ENCODE measurements at regions not wholly inside any gene's neighbourhood (a gene's known extent, or its start where the extent isn't known, plus 50 kb on each side); places are given as distances from the start of the nearest gene placed in this dataset.

- no peak overlapping the region for H3K4me2 ChIP-seq (ENCODE audit: insufficient read depth, low read length)
- TF ChIP-seq, protein P1, sequence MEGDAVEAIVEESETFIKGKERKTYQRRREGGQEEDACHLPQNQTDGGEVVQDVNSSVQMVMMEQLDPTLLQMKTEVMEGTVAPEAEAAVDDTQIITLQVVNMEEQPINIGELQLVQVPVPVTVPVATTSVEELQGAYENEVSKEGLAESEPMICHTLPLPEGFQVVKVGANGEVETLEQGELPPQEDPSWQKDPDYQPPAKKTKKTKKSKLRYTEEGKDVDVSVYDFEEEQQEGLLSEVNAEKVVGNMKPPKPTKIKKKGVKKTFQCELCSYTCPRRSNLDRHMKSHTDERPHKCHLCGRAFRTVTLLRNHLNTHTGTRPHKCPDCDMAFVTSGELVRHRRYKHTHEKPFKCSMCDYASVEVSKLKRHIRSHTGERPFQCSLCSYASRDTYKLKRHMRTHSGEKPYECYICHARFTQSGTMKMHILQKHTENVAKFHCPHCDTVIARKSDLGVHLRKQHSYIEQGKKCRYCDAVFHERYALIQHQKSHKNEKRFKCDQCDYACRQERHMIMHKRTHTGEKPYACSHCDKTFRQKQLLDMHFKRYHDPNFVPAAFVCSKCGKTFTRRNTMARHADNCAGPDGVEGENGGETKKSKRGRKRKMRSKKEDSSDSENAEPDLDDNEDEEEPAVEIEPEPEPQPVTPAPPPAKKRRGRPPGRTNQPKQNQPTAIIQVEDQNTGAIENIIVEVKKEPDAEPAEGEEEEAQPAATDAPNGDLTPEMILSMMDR (IDR thresholded peaks at IDR 0.05; ENCODE audit: extremely low read depth, low read depth, low read length): no peak
- H3K27ac ChIP-seq (ENCODE audit: low read depth, low read length): no peak overlapping the region
- H3K36me3 ChIP-seq (ENCODE audit: insufficient read depth, low read length): no peaks in the 10 kb centered on the region
- no peaks in the 10 kb centered on the region for H3K79me2 ChIP-seq (ENCODE audit: insufficient read depth, low read length)
- no peak for DNase-seq (ENCODE audit: insufficient read length, low spot score, missing footprints)
- H2AFZ ChIP-seq (ENCODE audit: low read length): no peak overlapping the region
- H3K4me3 ChIP-seq (ENCODE audit: insufficient read depth, low read length): no peak overlapping the region
- H4K20me1 ChIP-seq (ENCODE audit: insufficient read depth, low read length): no peaks in the 10 kb centered on the region
- H3K4me1 ChIP-seq (ENCODE audit: insufficient read depth, low read length): no peaks in the 10 kb centered on the region
- H3K9me3 ChIP-seq (ENCODE audit: low read depth, low read length): peaks cover 6% of the 10 kb centered on the region
- H3K27me3 ChIP-seq (ENCODE audit: insufficient read depth, low read length): no peaks in the 10 kb centered on the region
These were observed 56.9 kb upstream of the SPRED2 start for GRCh38 chr2:65489269-65489668.

DNA sequence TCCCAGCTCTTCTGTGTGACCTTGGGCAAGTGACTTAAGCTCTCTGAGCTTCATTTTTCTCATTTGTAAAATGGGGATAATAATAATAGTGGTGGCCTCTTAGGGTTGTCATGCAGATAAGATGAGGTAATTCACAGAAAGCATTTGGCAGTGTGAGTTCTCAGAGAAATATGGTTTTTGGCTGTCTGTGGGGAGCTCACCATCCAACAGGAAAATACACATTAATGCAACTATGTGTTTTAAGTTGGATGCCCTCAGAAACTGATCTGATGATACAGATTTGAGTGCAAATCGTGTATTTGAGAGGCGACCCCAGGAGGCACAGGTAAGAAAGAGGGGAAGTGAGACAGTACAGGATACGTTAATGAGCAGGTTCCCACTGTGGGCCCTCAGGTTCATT lies 56.1 kb upstream of the SPRED2 start:
- Histone ChIP-seq H3K27ac (ENCODE audit: low read depth, low read length) (no peak overlapping the region), H3K4me3 (ENCODE audit: insufficient read depth, low read length) (no peak overlapping the region), H3K9me3 (ENCODE audit: low read depth, low read length) (peaks cover 6% of the 10 kb centered on the region), H3K4me2 (ENCODE audit: insufficient read depth, low read length) (no peak overlapping the region), H3K79me2 (ENCODE audit: insufficient read depth, low read length) (no peaks in the 10 kb centered on the region), H3K4me1 (ENCODE audit: insufficient read depth, low read length) (no peaks in the 10 kb centered on the region), H3K27me3 (ENCODE audit: insufficient read depth, low read length) (no peaks in the 10 kb centered on the region), H2AFZ (ENCODE audit: low read length) (no peak overlapping the region), H3K36me3 (ENCODE audit: insufficient read depth, low read length) (no peaks in the 10 kb centered on the region), H4K20me1 (ENCODE audit: insufficient read depth, low read length) (no peaks in the 10 kb centered on the region)
- TF ChIP-seq, protein P1 (IDR thresholded peaks at IDR 0.05; ENCODE audit: extremely low read depth, low read depth, low read length): no peak
- no peak for DNase-seq (ENCODE audit: insufficient read length, low spot score, missing footprints)

DNA sequence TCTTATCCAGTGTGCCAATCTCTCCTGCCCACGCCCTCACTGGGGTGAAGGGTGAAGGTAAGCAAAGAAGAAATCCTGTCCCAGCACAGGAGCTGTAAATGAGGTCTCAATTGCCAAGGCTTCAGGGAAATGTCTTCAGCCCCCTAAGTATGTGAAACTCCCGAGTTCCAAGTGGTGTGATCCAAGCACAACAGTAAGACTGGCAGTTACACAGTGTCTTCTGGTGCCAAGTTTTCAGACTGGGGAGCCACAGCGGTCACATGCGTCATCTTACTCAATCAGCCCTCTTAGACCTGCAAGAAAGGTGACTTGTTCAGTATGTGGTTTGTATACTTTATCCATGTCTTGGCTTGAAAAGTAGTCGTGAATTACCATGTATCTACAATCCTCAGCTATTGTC lies 55.0 kb upstream of the SPRED2 start:
- TF ChIP-seq, protein P1 (IDR thresholded peaks at IDR 0.05; ENCODE audit: extremely low read depth, low read depth, low read length): no peak
- Histone ChIP-seq H3K79me2 (ENCODE audit: insufficient read depth, low read length) (no peaks in the 10 kb centered on the region), H2AFZ (ENCODE audit: low read length) (no peak overlapping the region), H4K20me1 (ENCODE audit: insufficient read depth, low read length) (no peaks in the 10 kb centered on the region), H3K4me1 (ENCODE audit: insufficient read depth, low read length) (no peaks in the 10 kb centered on the region), H3K4me3 (ENCODE audit: insufficient read depth, low read length) (no peak overlapping the region), H3K9me3 (ENCODE audit: low read depth, low read length) (peaks cover 6% of the 10 kb centered on the region), H3K27ac (ENCODE audit: low read depth, low read length) (no peak overlapping the region), H3K4me2 (ENCODE audit: insufficient read depth, low read length) (no peak overlapping the region), H3K36me3 (ENCODE audit: insufficient read depth, low read length) (no peaks in the 10 kb centered on the region), H3K27me3 (ENCODE audit: insufficient read depth, low read length) (no peaks in the 10 kb centered on the region)
- DNase-seq (ENCODE audit: insufficient read length, low spot score, missing footprints): no peak

DNA sequence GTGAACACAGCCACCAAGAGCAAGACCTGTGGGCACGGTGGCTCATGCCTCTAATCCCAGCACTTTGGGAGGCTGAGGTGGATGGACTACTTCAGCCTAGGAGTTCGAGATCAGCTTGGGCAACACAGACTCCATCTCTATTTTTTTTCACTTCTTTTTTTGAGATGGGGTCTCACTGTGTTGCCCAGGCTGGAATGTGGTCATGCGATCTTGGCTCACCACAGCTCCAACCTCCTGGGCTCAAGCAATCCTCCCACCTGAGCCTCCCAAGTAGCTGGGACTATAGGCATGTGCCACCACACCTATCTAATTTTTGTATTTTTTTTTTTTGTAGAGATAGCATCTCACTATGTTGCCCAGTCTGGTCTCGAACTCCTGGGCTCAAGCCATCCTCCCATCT lies 54.4 kb upstream of the SPRED2 start:
- Histone ChIP-seq H3K9me3 (ENCODE audit: low read depth, low read length) (peaks cover 6% of the 10 kb centered on the region), H4K20me1 (ENCODE audit: insufficient read depth, low read length) (no peaks in the 10 kb centered on the region), H3K27ac (ENCODE audit: low read depth, low read length) (no peak overlapping the region), H3K36me3 (ENCODE audit: insufficient read depth, low read length) (no peaks in the 10 kb centered on the region), H3K4me3 (ENCODE audit: insufficient read depth, low read length) (no peak overlapping the region), H3K4me2 (ENCODE audit: insufficient read depth, low read length) (no peak overlapping the region), H3K4me1 (ENCODE audit: insufficient read depth, low read length) (no peaks in the 10 kb centered on the region), H3K79me2 (ENCODE audit: insufficient read depth, low read length) (no peaks in the 10 kb centered on the region), H3K27me3 (ENCODE audit: insufficient read depth, low read length) (no peaks in the 10 kb centered on the region), H2AFZ (ENCODE audit: low read length) (no peak overlapping the region)
- TF ChIP-seq, protein P1 (IDR thresholded peaks at IDR 0.05; ENCODE audit: extremely low read depth, low read depth, low read length): no peak
- DNase-seq (ENCODE audit: insufficient read length, low spot score, missing footprints): no peak
